Panc1 (cell line): ENCODE measurements at regions not wholly inside any gene's neighbourhood (a gene's known extent, or its start where the extent isn't known, plus 50 kb on each side); places are given as distances from the start of the nearest gene placed in this dataset.
A peak's percentile ranks its signal among the peaks of the same experiment; 100 is the strongest.
"Not testable (repeated sequence)": the region's sequence is repeated elsewhere in the genome, so short reads cannot be mapped to it uniquely, and the experiment has no call there.

Experiments
- ATAC-seq: fragments of 200-7000 bp; cut with Tn5 transposase; 2 replicates; pipeline ENCODE4 v1.9.1; 2020; ENCODE audit warnings: mild to moderate bottlenecking, moderate library complexity
- BruUV-seq: library from RNA; stranded (reverse); fragments of 400-500 nt; replicated peaks from 2 replicates; lab custom pipeline; 2021; lab: Mats Ljungman, UMichigan
- CTCF ChIA-PET: fragments of 300-600 bp; sonication (Branson Sonifier 250); formaldehyde crosslinking; loops from one replicate; lab custom pipeline; 2022; ENCODE audit warnings: antibody characterized with exemption; lab: Charles Lee
- POLR2A ChIA-PET: fragments of 300-600 bp; sonication (Branson Sonifier 250); formaldehyde crosslinking; loops from one replicate; lab custom pipeline; 2022; ENCODE audit warnings: antibody characterized with exemption; lab: Charles Lee
- DNase-seq: peaks from one replicate; pipeline ENCODE4 v3.0.0-alpha.2; 2010; ENCODE audit warnings: low read depth, low spot score
- H3K27ac ChIP-seq: 2 replicates; pipeline ENCODE4 v1.5.1; 2011; ENCODE audit warnings: mild to moderate bottlenecking, low read length, inconsistent platforms
- H3K27me3 ChIP-seq: fragments of 200-500 bp; sonication (Bioruptor generic); 2 replicates; pipeline ENCODE4 v1.6.0; 2014; ENCODE audit warnings: low read length, inconsistent platforms; ENCODE audit not compliant: control insufficient read depth, insufficient read depth
- H3K36me3 ChIP-seq: fragments of 200-500 bp; sonication (Bioruptor generic); 2 replicates; pipeline ENCODE4 v1.5.1; 2014; ENCODE audit warnings: inconsistent platforms, mild to moderate bottlenecking, low read length, moderate library complexity; ENCODE audit not compliant: control insufficient read depth, insufficient read depth
- H3K4me1 ChIP-seq: 2 replicates; pipeline ENCODE4 v1.5.1; 2011; ENCODE audit warnings: inconsistent platforms, mild to moderate bottlenecking, low read length, moderate library complexity; ENCODE audit not compliant: control insufficient read depth, insufficient read depth
- H3K4me3 ChIP-seq, 2 experiments: 2 replicates each; pipeline ENCODE4 v1.5.1; 2011 to 2012; ENCODE audit warnings: low read depth in 2 of 2, low read length in 2 of 2, mild to moderate bottlenecking in 2 of 2, inconsistent platforms in 1 of 2, moderate library complexity in 1 of 2
- H3K9me3 ChIP-seq: fragments of 200-500 bp; sonication (Bioruptor generic); 2 replicates; pipeline ENCODE4 v1.5.1; 2014; ENCODE audit warnings: low read depth, mild to moderate bottlenecking, inconsistent platforms, low read length, moderate library complexity; ENCODE audit not compliant: control insufficient read depth, insufficient read depth
- CTCF ChIP-seq: fragments of 450-650 bp; IDR thresholded peaks from 2 replicates; pipeline ENCODE4 v1.5.1; 2017; ENCODE audit warnings: mild to moderate bottlenecking
- POLR2AphosphoS5 ChIP-seq: IDR thresholded peaks from 2 replicates; pipeline ENCODE4 v1.6.1; 2012; ENCODE audit warnings: mild to moderate bottlenecking, low read depth, low read length, moderate library complexity
- SIN3A ChIP-seq: IDR thresholded peaks from 2 replicates; pipeline ENCODE4 v1.6.1; 2012; ENCODE audit warnings: low read depth, mild to moderate bottlenecking, low read length, moderate library complexity, borderline replicate concordance; ENCODE audit not compliant: insufficient read depth
- TCF7L2 ChIP-seq: IDR thresholded peaks from 2 replicates; pipeline ENCODE4 v1.6.1; 2011; ENCODE audit warnings: mild to moderate bottlenecking, low read depth, low read length, inconsistent platforms
- in situ Hi-C: cut with HindIII; loops from 2 replicates; pipeline ENCODE4 v1.10.0; 2016; ENCODE audit warnings: low sequenced_read_pairs, low pct_unique_long_range_greater_than_20kb
- intact Hi-C: fragments of 100-400 bp; cut with micrococcal nuclease; formaldehyde crosslinking; loops from one replicate; pipeline ENCODE4 v1.10.0; 2022; ENCODE audit not compliant: unreplicated experiment
- TF ChIP-seq, protein P1 (sequence below), 2 experiments: IDR thresholded peaks; 2 replicates each; pipeline ENCODE4 v1.6.1; 2011 to 2012; ENCODE audit warnings: low read depth in 2 of 2, control low read depth in 1 of 2, low read length in 1 of 2, mild to moderate bottlenecking in 1 of 2, moderate library complexity in 1 of 2; ENCODE audit not compliant: insufficient read depth in 1 of 2

DNA sequence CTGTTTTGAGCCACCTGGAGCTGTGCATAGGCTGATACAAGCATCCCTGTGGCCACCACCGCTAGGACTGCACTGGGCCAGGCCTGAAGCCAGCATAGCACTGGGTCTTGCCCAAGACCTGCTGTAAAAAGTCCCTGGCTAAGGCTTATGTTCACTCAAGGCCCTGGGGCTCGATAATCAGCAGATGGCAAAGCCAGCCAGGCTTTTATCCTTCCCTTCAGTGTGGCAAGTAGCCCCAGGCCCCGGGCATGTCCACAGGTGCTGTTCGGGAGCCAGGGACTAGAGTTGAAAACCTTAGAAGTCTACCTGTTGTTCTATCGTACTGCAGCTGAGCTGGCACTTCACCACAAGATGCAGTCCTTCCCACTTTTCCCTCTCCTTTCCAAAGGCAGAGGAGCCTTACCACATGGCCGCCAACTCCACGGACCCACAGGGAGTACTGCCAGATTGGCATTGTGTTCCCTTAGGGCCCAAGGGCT, 226.4 kb upstream of the ZNF217 start:
- no peak for TF ChIP-seq POLR2AphosphoS5
- TF ChIP-seq TCF7L2: peak; percentile 63; the same call in 1 of the 2 replicates
- Histone ChIP-seq H3K9me3 (no peaks in the 10 kb centered on the region; the same call in 1 of the 2 replicates), H3K36me3 (no peaks in the 10 kb centered on the region), H3K4me3 (no peak overlapping the region), H3K4me1 (peaks cover 5% of the 10 kb centered on the region; the same call in 1 of the 2 replicates), H3K27me3 (no peaks in the 10 kb centered on the region), H3K27ac (peak overlapping the region; percentile 87)
- DNase-seq (no peak), ATAC-seq (peak; percentile 51)
- in situ Hi-C loops (no loop called here), intact Hi-C loops (no loop called here)
- no TSS peak for BruUV-seq
- ChIA-PET CTCF (no interaction called here), POLR2A (no interaction called here)

GRCh38 chr20:53818457-53819177, 225.0 kb upstream of the ZNF217 start:
- Histone ChIP-seq H3K36me3 (no peaks in the 10 kb centered on the region), H3K4me3 (no peak overlapping the region), H3K27me3 (no peaks in the 10 kb centered on the region), H3K27ac (peak overlapping the region; percentile 87), H3K9me3 (no peaks in the 10 kb centered on the region; the same call in 1 of the 2 replicates), H3K4me1 (no peaks in the 10 kb centered on the region)
- CTCF ChIA-PET: interaction anchor here (0.7 kb wide), 1 partner anchor 12 kb away, joined by 6 read pairs; no protein-coding TSS in a partner anchor
- ATAC-seq: no peak
- intact Hi-C loops: no loop called here
- TF ChIP-seq SIN3A: no peak
- no peak for TF ChIP-seq POLR2AphosphoS5
- TF ChIP-seq TCF7L2: no peak
- no peak for TF ChIP-seq CTCF
- TF ChIP-seq, protein P1, sequence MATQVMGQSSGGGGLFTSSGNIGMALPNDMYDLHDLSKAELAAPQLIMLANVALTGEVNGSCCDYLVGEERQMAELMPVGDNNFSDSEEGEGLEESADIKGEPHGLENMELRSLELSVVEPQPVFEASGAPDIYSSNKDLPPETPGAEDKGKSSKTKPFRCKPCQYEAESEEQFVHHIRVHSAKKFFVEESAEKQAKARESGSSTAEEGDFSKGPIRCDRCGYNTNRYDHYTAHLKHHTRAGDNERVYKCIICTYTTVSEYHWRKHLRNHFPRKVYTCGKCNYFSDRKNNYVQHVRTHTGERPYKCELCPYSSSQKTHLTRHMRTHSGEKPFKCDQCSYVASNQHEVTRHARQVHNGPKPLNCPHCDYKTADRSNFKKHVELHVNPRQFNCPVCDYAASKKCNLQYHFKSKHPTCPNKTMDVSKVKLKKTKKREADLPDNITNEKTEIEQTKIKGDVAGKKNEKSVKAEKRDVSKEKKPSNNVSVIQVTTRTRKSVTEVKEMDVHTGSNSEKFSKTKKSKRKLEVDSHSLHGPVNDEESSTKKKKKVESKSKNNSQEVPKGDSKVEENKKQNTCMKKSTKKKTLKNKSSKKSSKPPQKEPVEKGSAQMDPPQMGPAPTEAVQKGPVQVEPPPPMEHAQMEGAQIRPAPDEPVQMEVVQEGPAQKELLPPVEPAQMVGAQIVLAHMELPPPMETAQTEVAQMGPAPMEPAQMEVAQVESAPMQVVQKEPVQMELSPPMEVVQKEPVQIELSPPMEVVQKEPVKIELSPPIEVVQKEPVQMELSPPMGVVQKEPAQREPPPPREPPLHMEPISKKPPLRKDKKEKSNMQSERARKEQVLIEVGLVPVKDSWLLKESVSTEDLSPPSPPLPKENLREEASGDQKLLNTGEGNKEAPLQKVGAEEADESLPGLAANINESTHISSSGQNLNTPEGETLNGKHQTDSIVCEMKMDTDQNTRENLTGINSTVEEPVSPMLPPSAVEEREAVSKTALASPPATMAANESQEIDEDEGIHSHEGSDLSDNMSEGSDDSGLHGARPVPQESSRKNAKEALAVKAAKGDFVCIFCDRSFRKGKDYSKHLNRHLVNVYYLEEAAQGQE (IDR thresholded peaks at IDR 0.05; ENCODE audit: insufficient read depth in 1 of 2, low read depth in 2 of 2, low read length in 1 of 2): no peak
- POLR2A ChIA-PET: no interaction called here
- no TSS peak for BruUV-seq
- in situ Hi-C loops: no loop called here
- no peak for DNase-seq

GRCh38 chr20:53817513-53817912, 223.9 kb upstream of the ZNF217 start:
- DNase-seq, H3K36me3 ChIP-seq, CTCF ChIA-PET, H3K27me3 ChIP-seq, H3K9me3 ChIP-seq, ATAC-seq, H3K4me3 ChIP-seq, intact Hi-C loops, in situ Hi-C loops, BruUV-seq, H3K4me1 ChIP-seq: not testable (repeated sequence)
- H3K27ac ChIP-seq: peak overlapping the region; percentile 87; the same call in 1 of the 2 replicates
- POLR2A ChIA-PET: interaction anchor here (0.6 kb wide), 1 partner anchor 38 kb away, joined by 4 read pairs; no protein-coding TSS in a partner anchor
